Kidney (tissue), 13 donors: ENCODE measurements at regions not wholly inside any gene's neighbourhood (a gene's known extent, or its start where the extent isn't known, plus 50 kb on each side); places are given as distances from the start of the nearest gene placed in this dataset.

ENCODE experiments used
- DNase-seq, 5 donors: peaks; one replicate each; pipeline ENCODE4 v3.0.0-alpha.2; 2013 to 2020
- FAIRE-seq: peaks from 2 replicates; lab custom pipeline; 2012; peaks lifted over from hg19 to GRCh38; lab: Jason Lieb, UNC
- H3K27ac ChIP-seq, 2 donors: one replicate each; pipeline ENCODE4 v1.7.0; 2013; ENCODE audit warnings: low read depth in 2 of 2, low read length in 2 of 2, inconsistent platforms in 1 of 2
- H3K27me3 ChIP-seq: one replicate; pipeline ENCODE4 v1.7.1; 2013; ENCODE audit warnings: low read length, inconsistent platforms; ENCODE audit not compliant: control insufficient read depth, insufficient read depth
- H3K36me3 ChIP-seq, 3 donors: one replicate each; pipeline versions ENCODE4 v1.7.0 to v1.7.1; 2013; ENCODE audit warnings: low read length in 3 of 3, control low read depth in 1 of 3, inconsistent platforms in 1 of 3; ENCODE audit not compliant: insufficient read depth in 3 of 3, control insufficient read depth in 2 of 3
- H3K4me1 ChIP-seq, 3 donors: one replicate each; pipeline versions ENCODE4 v1.7.0 to v1.7.1; 2013; ENCODE audit warnings: low read length in 3 of 3, inconsistent platforms in 1 of 3, low read depth in 1 of 3; ENCODE audit not compliant: control insufficient read depth in 2 of 3, insufficient read depth in 2 of 3
- H3K4me3 ChIP-seq, 3 donors: one replicate each; pipeline versions ENCODE4 v1.7.0 to v1.8.1; 2013; ENCODE audit warnings: low read length in 3 of 3, control low read depth in 1 of 3, inconsistent platforms in 1 of 3
- H3K9ac ChIP-seq, 3 donors: one replicate each; pipeline versions ENCODE4 v1.7.0 to v1.7.1; 2013; ENCODE audit warnings: low read length in 3 of 3, control low read depth in 1 of 3, inconsistent platforms in 1 of 3
- H3K9me3 ChIP-seq, 3 donors: one replicate each; pipeline versions ENCODE4 v1.7.0 to v1.7.1; 2013; ENCODE audit warnings: low read length in 3 of 3, control low read depth in 1 of 3, inconsistent platforms in 1 of 3; ENCODE audit not compliant: control insufficient read depth in 2 of 3, insufficient read depth in 1 of 3
- intact Hi-C: fragments of 100-400 bp; cut with DNase I; formaldehyde crosslinking; loops from one replicate; pipeline ENCODE4 v1.11.1; 2022
- TF ChIP-seq, protein P1 (sequence below): IDR thresholded peaks from 3 replicates; pipeline ENCODE4 v1.5.1; 2012; ENCODE audit warnings: mild to moderate bottlenecking, moderate library complexity, borderline replicate concordance; ENCODE audit not compliant: insufficient read depth; ENCODE audit errors: extremely low read depth
- donor health status: control.
- donor health status: control.
- donor health status: control.
- donor health status: control.
- donor health status: control.
- donor health status: DM: yes; HTN: yes; CAD: no.
- donor health status: Normal renal cell carcinoma (clear cell type).

GRCh38 chr3:35338186-35338585 is 301.1 kb upstream of the ARPP21 start:
- intact Hi-C loops, result no loop called here
- Histone ChIP-seq H3K9ac (no peak overlapping the region), H3K36me3 (no peaks in the 10 kb centered on the region), H3K27ac (no peak overlapping the region), H3K4me1 (no peaks in the 10 kb centered on the region), H3K27me3 (no peaks in the 10 kb centered on the region), H3K4me3 (no peak overlapping the region), H3K9me3 (no peaks in the 10 kb centered on the region)
- TF ChIP-seq, protein P1, sequence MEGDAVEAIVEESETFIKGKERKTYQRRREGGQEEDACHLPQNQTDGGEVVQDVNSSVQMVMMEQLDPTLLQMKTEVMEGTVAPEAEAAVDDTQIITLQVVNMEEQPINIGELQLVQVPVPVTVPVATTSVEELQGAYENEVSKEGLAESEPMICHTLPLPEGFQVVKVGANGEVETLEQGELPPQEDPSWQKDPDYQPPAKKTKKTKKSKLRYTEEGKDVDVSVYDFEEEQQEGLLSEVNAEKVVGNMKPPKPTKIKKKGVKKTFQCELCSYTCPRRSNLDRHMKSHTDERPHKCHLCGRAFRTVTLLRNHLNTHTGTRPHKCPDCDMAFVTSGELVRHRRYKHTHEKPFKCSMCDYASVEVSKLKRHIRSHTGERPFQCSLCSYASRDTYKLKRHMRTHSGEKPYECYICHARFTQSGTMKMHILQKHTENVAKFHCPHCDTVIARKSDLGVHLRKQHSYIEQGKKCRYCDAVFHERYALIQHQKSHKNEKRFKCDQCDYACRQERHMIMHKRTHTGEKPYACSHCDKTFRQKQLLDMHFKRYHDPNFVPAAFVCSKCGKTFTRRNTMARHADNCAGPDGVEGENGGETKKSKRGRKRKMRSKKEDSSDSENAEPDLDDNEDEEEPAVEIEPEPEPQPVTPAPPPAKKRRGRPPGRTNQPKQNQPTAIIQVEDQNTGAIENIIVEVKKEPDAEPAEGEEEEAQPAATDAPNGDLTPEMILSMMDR, result no peak
- no peak for FAIRE-seq
- DNase-seq, result no peak

- H3K4me1 ChIP-seq, result no peaks in the 10 kb centered on the region
- FAIRE-seq, result no peak
- no peak for DNase-seq
Observed at GRCh38 chr3:35380196-35380595, 259.1 kb upstream of the ARPP21 start.

GRCh38 chr3:35383216-35383615 is 256.1 kb upstream of the ARPP21 start:
- Histone ChIP-seq H3K9me3 (no peaks in the 10 kb centered on the region), H3K27me3 (no peaks in the 10 kb centered on the region), H3K4me3 (no peak overlapping the region), H3K9ac (no peak overlapping the region), H3K36me3 (no peaks in the 10 kb centered on the region), H3K4me1 (no peaks in the 10 kb centered on the region), H3K27ac (no peak overlapping the region)
- intact Hi-C loops, result no loop called here
- no peak for DNase-seq
- no peak for FAIRE-seq
- TF ChIP-seq, protein P1, result no peak

More at GRCh38 chr3:35380196-35380595, 259.1 kb upstream of the ARPP21 start:
- Histone ChIP-seq H3K9me3 (no peaks in the 10 kb centered on the region), H3K27ac (no peak overlapping the region), H3K4me3 (no peak overlapping the region), H3K36me3 (no peaks in the 10 kb centered on the region), H3K9ac (no peak overlapping the region), H3K27me3 (no peaks in the 10 kb centered on the region)
- intact Hi-C loops, result no loop called here
- TF ChIP-seq, protein P1, result no peak
